Vagina (tissue), 2 donors: ENCODE measurements at regions not wholly inside any gene's neighbourhood (a gene's known extent, or its start where the extent isn't known, plus 50 kb on each side); places are given as distances from the start of the nearest gene placed in this dataset.
A peak's percentile ranks its signal among the peaks of the same experiment; 100 is the strongest.

Experiments used
- DNase-seq, 2 donors: peaks; one replicate each; pipeline ENCODE4 v3.0.0-alpha.2; 2017; ENCODE audit errors: extremely low spot score in 2 of 2
- H3K27ac ChIP-seq: fragments of 200-600 bp; sonication (generic); one replicate; pipeline ENCODE4 v1.5.1; 2019
- H3K27me3 ChIP-seq: fragments of 200-600 bp; sonication (generic); one replicate; pipeline ENCODE4 v1.5.1; 2019
- H3K36me3 ChIP-seq, 2 donors: fragments of 200-600 bp; sonication (generic); one replicate each; pipeline ENCODE4 v1.5.1; 2017 to 2019
- H3K4me1 ChIP-seq: fragments of 200-600 bp; sonication (generic); one replicate; pipeline ENCODE4 v1.5.1; 2019
- H3K4me3 ChIP-seq, 2 donors: fragments of 200-600 bp; sonication (generic); 1 replicate in 1 of 2; 2 replicates in 1 of 2; pipeline ENCODE4 v1.5.1; 2016 to 2019
- H3K9me3 ChIP-seq: fragments of 200-600 bp; sonication (generic); one replicate; pipeline ENCODE4 v1.5.1; 2019
- POLR2A ChIP-seq, 2 donors: fragments of 450-650 bp; IDR thresholded peaks; one replicate each; pipeline ENCODE4 v1.6.1; 2017; ENCODE audit warnings: antibody characterized with exemption in 2 of 2, mild to moderate bottlenecking in 2 of 2, moderate library complexity in 2 of 2
- POLR2AphosphoS5 ChIP-seq, 2 donors: sonication (generic); formaldehyde crosslinking; IDR thresholded peaks; one replicate each; pipeline ENCODE4 v1.9.0; 2017; ENCODE audit warnings: antibody characterized with exemption in 2 of 2, mild to moderate bottlenecking in 2 of 2, low read depth in 1 of 2; ENCODE audit not compliant: insufficient read depth in 1 of 2
- intact Hi-C: fragments of 100-400 bp; cut with DNase I; formaldehyde crosslinking; loops from one replicate; pipeline ENCODE4 v1.15.1; 2023
- TF ChIP-seq, protein P1 (sequence below), 3 experiments: fragments of 450-650 bp in 2 of 3; fragments of 200-600 bp in 1 of 3; sonication (generic) in 1 of 3; IDR thresholded peaks; one replicate each; pipeline ENCODE4 v1.5.1; 2017 to 2019; ENCODE audit warnings: antibody characterized with exemption in 3 of 3, mild to moderate bottlenecking in 2 of 3, moderate library complexity in 2 of 3

DNA sequence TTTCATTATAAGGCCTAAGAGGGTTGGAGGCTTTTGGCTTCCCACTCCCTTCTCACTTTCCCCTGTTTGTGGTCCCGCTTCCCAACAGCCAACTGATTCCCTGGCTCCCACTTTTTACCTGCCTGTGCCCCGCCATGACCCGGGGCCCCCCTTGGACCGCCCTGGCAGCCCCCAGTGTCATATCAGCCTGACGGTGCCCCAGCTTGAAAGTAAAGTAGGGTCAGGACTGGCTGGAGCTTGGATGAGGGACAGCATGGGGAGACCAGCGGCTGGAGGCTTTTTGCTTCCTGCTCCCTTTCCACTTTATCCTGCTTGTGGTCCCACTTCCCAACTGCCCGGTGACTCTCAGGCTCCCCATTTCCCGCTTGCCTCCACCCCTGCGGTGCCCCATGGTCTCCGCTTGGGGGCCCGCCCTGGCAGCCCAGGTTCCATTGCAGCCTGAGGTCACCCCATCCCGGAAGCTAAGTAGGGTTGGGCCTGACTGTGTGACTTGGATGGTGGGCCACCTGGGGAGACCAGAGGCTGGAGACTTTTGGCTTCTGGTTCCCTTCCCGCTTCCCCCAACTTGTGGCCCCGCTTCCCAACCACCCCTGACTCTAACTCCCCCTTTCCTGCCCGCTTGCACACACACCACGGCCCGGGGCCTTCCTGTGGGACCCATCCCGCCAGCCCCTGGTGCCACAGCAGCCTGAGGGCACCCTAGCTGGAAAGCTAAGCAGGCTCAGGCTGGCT, 2274.7 kb downstream of the TP53TG3F start:
- no peaks in the 10 kb centered on the region for H3K36me3 ChIP-seq
- intact Hi-C loops: loop anchor here (2.0 kb wide), 1 partner anchor 75 kb away; no protein-coding TSS in a partner anchor
- no peak overlapping the region for H3K27ac ChIP-seq

DNA sequence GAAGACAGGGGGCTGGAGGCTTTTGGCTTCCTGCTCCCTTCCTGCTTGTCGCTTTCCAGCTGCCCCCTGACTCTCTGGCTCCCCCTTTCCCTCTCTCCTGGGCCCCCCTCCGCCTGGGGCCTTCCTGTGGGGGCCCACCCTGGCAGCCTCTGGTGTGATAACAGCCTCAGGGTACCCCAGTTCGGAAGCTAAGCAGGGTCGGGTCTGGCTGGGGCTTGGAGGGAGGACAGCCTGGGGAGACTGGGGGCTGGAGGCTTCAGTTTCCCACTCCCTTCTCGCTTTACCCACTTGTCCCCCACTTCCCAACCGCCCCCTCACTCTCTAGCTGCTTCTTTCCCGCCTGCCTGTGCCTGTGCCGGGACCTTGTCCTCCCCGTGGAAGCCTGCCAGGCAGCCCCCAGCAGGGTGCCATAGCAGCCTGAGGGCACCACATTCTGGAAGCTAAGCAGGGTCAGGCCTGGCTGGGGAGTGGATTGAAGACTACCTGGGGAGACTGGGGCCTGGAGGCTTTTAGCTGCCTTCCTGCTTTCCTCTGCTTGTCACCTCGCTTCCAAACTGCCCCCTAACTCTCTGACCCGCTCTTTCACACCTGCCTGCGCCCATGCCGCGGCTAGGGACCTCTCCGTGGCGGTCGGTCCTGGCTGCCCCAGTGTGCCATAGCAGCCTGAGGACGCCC, 2275.5 kb downstream of the TP53TG3F start:
- Histone ChIP-seq H3K9me3 (no peaks in the 10 kb centered on the region), H3K36me3 (no peaks in the 10 kb centered on the region), H3K27me3 (no peaks in the 10 kb centered on the region), H3K27ac (no peak overlapping the region), H3K4me1 (no peaks in the 10 kb centered on the region), H3K4me3 (no peak overlapping the region)
- intact Hi-C loops: no loop called here
- peak; percentile 72 to 76 for DNase-seq
- TF ChIP-seq, protein P1, sequence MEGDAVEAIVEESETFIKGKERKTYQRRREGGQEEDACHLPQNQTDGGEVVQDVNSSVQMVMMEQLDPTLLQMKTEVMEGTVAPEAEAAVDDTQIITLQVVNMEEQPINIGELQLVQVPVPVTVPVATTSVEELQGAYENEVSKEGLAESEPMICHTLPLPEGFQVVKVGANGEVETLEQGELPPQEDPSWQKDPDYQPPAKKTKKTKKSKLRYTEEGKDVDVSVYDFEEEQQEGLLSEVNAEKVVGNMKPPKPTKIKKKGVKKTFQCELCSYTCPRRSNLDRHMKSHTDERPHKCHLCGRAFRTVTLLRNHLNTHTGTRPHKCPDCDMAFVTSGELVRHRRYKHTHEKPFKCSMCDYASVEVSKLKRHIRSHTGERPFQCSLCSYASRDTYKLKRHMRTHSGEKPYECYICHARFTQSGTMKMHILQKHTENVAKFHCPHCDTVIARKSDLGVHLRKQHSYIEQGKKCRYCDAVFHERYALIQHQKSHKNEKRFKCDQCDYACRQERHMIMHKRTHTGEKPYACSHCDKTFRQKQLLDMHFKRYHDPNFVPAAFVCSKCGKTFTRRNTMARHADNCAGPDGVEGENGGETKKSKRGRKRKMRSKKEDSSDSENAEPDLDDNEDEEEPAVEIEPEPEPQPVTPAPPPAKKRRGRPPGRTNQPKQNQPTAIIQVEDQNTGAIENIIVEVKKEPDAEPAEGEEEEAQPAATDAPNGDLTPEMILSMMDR (IDR thresholded peaks at IDR 0.05): no peak

More for the DNA sequence above, 2274.7 kb downstream of the TP53TG3F start:
- TF ChIP-seq POLR2A (IDR thresholded peaks at IDR 0.05): no peak
- TF ChIP-seq, protein P1 (IDR thresholded peaks at IDR 0.05): no peak
- TF ChIP-seq POLR2AphosphoS5 (IDR thresholded peaks at IDR 0.05; ENCODE audit: insufficient read depth in 1 of 2, low read depth in 1 of 2): no peak
- no peaks in the 10 kb centered on the region for H3K9me3 ChIP-seq
- H3K4me1 ChIP-seq: no peaks in the 10 kb centered on the region
- DNase-seq: peak; percentile 62 to 82
- no peak overlapping the region for H3K4me3 ChIP-seq
- H3K27me3 ChIP-seq: no peaks in the 10 kb centered on the region

DNA sequence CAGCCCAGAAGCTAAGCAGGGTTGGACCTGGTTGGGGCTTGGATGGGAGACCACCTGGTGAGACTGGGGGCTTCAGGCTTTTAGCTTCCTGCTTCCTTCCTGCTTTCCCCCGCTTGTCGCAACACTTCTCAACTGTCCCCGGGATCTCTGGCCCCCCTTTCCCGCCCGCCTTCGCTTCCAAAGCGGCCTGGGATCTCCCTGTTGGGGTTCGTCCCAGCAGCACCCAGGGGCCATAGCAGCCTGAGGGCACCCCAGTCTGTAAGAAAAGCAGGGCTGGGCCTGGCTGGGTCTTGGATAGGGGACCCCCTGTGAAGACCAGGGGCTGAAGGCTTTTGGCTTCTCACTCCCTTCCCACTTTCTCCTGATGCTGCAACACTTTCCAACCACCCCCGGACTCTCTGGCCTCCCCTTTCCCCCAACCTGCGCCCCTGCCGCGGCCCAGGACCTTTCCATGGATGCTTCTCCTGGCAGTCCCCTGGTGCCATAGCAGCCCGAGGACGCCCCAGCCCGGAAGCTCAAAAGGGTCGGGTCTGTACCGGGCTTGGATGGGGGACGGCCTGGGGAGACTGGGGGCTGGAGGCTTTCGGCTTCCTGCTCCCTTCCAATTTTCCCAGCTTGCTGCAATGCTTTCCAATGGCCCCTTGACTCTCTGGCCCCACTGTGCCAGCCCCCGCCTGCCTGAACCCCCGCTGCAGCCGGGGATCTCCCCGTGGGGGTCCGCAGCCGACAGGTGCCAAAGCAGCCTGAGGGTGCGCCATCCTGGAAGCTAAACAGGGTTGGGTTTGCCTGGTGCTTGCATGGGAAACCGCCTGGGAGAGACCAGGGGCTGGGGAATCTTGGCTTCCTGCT, 2276.2 kb downstream of the TP53TG3F start:
- H3K27me3 ChIP-seq: no peaks in the 10 kb centered on the region
- H3K36me3 ChIP-seq: no peaks in the 10 kb centered on the region
- H3K4me3 ChIP-seq: no peak overlapping the region
- no peak overlapping the region for H3K27ac ChIP-seq
- intact Hi-C loops: no loop called here
- no peaks in the 10 kb centered on the region for H3K9me3 ChIP-seq
- H3K4me1 ChIP-seq: no peaks in the 10 kb centered on the region
- DNase-seq: peak; percentile 69 to 87
- TF ChIP-seq, protein P1 (IDR thresholded peaks at IDR 0.05): no peak
- no peak for TF ChIP-seq POLR2AphosphoS5 (IDR thresholded peaks at IDR 0.05; ENCODE audit: insufficient read depth in 1 of 2, low read depth in 1 of 2)
- TF ChIP-seq POLR2A (IDR thresholded peaks at IDR 0.05): no peak

DNA sequence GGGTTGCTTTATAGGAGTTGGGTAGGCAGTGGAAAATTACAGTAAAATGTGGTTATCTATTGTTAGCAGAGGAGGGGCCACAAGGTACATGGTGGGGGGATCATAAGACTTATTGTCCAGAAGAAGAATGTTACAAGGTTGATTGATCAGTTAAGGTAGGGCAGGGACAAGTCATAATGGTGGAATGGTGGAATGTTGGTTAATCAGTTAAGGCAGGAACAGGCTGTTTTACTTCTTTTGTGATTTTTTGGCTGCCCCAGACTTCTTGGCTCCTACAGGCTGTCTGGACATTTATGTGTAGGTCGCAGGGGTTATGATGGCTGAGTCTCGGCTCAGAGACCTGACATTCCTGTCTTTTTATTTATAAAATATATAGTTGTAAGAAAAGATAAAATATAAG, 2277.1 kb downstream of the TP53TG3F start:
- Histone ChIP-seq H3K4me1 (no peaks in the 10 kb centered on the region), H3K9me3 (no peaks in the 10 kb centered on the region), H3K36me3 (no peaks in the 10 kb centered on the region), H3K4me3 (no peak overlapping the region), H3K27ac (no peak overlapping the region), H3K27me3 (no peaks in the 10 kb centered on the region)
- intact Hi-C loops: no loop called here
- TF ChIP-seq, protein P1 (IDR thresholded peaks at IDR 0.05): no peak
- no peak for TF ChIP-seq POLR2A (IDR thresholded peaks at IDR 0.05)
- TF ChIP-seq POLR2AphosphoS5 (IDR thresholded peaks at IDR 0.05; ENCODE audit: insufficient read depth in 1 of 2, low read depth in 1 of 2): no peak
- DNase-seq: peak in 1 of 2 donors; percentile 40
